Endothelial cell of umbilical vein (primary cell): ENCODE measurements at regions not wholly inside any gene's neighbourhood (a gene's known extent, or its start where the extent isn't known, plus 50 kb on each side); places are given as distances from the start of the nearest gene placed in this dataset.

Experiments
- BruUV-seq: library from RNA; stranded (reverse); fragments of 400-500 nt; replicated peaks from 2 replicates; lab custom pipeline; 2021; lab: Mats Ljungman, UMichigan
- CTCF ChIA-PET: fragments of 300-600, 350-600 bp; sonication (Branson Sonifier 250); formaldehyde crosslinking; loops from one replicate; lab custom pipeline; 2021; ENCODE audit warnings: antibody characterized with exemption, inconsistent platforms; lab: Charles Lee
- POLR2A ChIA-PET: fragments of 300-600, 350-600 bp; sonication (Branson Sonifier 250); formaldehyde crosslinking; loops from one replicate; lab custom pipeline; 2021; ENCODE audit warnings: antibody characterized with exemption, inconsistent platforms; lab: Charles Lee
- DNase-seq: peaks from one replicate; pipeline ENCODE4 v3.0.0-alpha.2; 2011; ENCODE audit warnings: low read depth, low spot score
- FAIRE-seq: peaks from 2 replicates; lab custom pipeline; 2011; peaks lifted over from hg19 to GRCh38; lab: Jason Lieb, UNC
- H2AFZ ChIP-seq: 2 replicates; pipeline ENCODE4 v1.6.0; 2012; ENCODE audit warnings: low read depth, low read length, control low read depth, inconsistent platforms
- H3K27ac ChIP-seq: 2 replicates; pipeline ENCODE4 v1.5.1; 2011; ENCODE audit warnings: low read depth, mild to moderate bottlenecking, control low read depth, low read length, moderate library complexity; ENCODE audit not compliant: insufficient read depth
- H3K27me3 ChIP-seq, 2 experiments: 2 replicates each; pipeline versions ENCODE4 v1.6.0 to v1.6.1; 2011; ENCODE audit warnings: low read length in 2 of 2, mixed read lengths in 1 of 2; ENCODE audit not compliant: control insufficient read depth in 2 of 2, insufficient read depth in 2 of 2
- H3K36me3 ChIP-seq, 2 experiments: 2 replicates in 1 of 2; 3 replicates in 1 of 2; pipeline ENCODE4 v1.5.1; 2011; ENCODE audit warnings: low read length in 2 of 2, mild to moderate bottlenecking in 1 of 2, moderate library complexity in 1 of 2; ENCODE audit not compliant: control insufficient read depth in 2 of 2, insufficient read depth in 2 of 2; ENCODE audit errors: extremely low read depth in 1 of 2
- H3K4me1 ChIP-seq: 3 replicates; pipeline ENCODE4 v1.5.1; 2011; ENCODE audit warnings: mild to moderate bottlenecking, low read length; ENCODE audit not compliant: control insufficient read depth, insufficient read depth; ENCODE audit errors: extremely low read depth
- H3K4me2 ChIP-seq: 2 replicates; pipeline ENCODE4 v1.6.1; 2011; ENCODE audit warnings: low read length, control low read depth, mixed read lengths; ENCODE audit not compliant: insufficient read depth
- H3K4me3 ChIP-seq, 3 experiments: fragments of 200-600 bp in 1 of 3; sonication (generic), shearing (Covaris generic) in 1 of 3; replicated peaks in 1 of 3; 2 replicates each; pipeline ENCODE4 v1.5.1; 2011 to 2016; ENCODE audit warnings: control low read depth in 3 of 3, low read length in 3 of 3, mild to moderate bottlenecking in 2 of 3, inconsistent platforms in 1 of 3, low read depth in 1 of 3, moderate library complexity in 1 of 3; ENCODE audit not compliant: insufficient read depth in 1 of 3
- H3K79me2 ChIP-seq: 2 replicates; pipeline ENCODE4 v1.6.0; 2012; ENCODE audit warnings: low read length, inconsistent platforms; ENCODE audit not compliant: control insufficient read depth, insufficient read depth
- H3K9ac ChIP-seq: replicated peaks from 2 replicates; pipeline ENCODE3; 2011; ENCODE audit warnings: low read length, control low read depth; ENCODE audit not compliant: insufficient read depth; ENCODE audit errors: extremely low read depth
- H3K9me1 ChIP-seq: replicated peaks from 3 replicates; pipeline ENCODE4 v1.6.0; 2011; ENCODE audit warnings: mild to moderate bottlenecking, low read length; ENCODE audit not compliant: control insufficient read depth, insufficient read depth; ENCODE audit errors: extremely low read depth
- H3K9me3 ChIP-seq: replicated peaks from 2 replicates; pipeline ENCODE4 v1.5.1; 2012; ENCODE audit warnings: low read length, inconsistent platforms; ENCODE audit not compliant: control insufficient read depth, insufficient read depth
- H4K20me1 ChIP-seq: replicated peaks from 2 replicates; pipeline ENCODE3; 2011; ENCODE audit warnings: mild to moderate bottlenecking, low read length; ENCODE audit not compliant: control insufficient read depth, insufficient read depth; ENCODE audit errors: extremely low read depth
- CTCF ChIP-seq, 2 donors: IDR thresholded peaks; 1 replicate in 1 of 2; 2 replicates in 1 of 2; pipeline ENCODE4 v1.5.1; 2011; ENCODE audit warnings: low read length in 2 of 2, mild to moderate bottlenecking in 2 of 2, moderate library complexity in 2 of 2, control low read depth in 1 of 2, inconsistent platforms in 1 of 2, low read depth in 1 of 2; ENCODE audit not compliant: insufficient read depth in 1 of 2; ENCODE audit errors: extremely low read depth in 1 of 2
- JUN ChIP-seq: IDR thresholded peaks from 2 replicates; pipeline ENCODE4 v1.6.1; 2011; ENCODE audit warnings: borderline replicate concordance, low read depth; ENCODE audit not compliant: insufficient read length, insufficient read depth
- POLR2AphosphoS5 ChIP-seq: IDR thresholded peaks from 2 replicates; pipeline ENCODE4 v1.6.1; 2012; ENCODE audit warnings: low read depth, mild to moderate bottlenecking, control low read depth, low read length, moderate library complexity; ENCODE audit not compliant: insufficient read depth
- dilution Hi-C: fragments of 300-500 bp; cut with MboI; formaldehyde crosslinking; loops from one replicate; pipeline ENCODE4 v1.15.0; 2019; ENCODE audit warnings: low sequenced_read_pairs; ENCODE audit not compliant: extremely low pct_ligation_motif_present
- intact Hi-C: fragments of 100-400 bp; cut with micrococcal nuclease; formaldehyde crosslinking; loops from one replicate; pipeline ENCODE4 v1.10.0; 2022

- Histone ChIP-seq H3K9ac (no peak overlapping the region), H3K4me2 (no peak overlapping the region), H3K4me1 (no peaks in the 10 kb centered on the region), H3K9me3 (peaks cover 3% of the 10 kb centered on the region), H3K27ac (no peak overlapping the region), H3K27me3 (no peaks in the 10 kb centered on the region), H2AFZ (no peak overlapping the region), H3K36me3 (no peaks in the 10 kb centered on the region), H4K20me1 (no peaks in the 10 kb centered on the region), H3K9me1 (no peaks in the 10 kb centered on the region), H3K4me3 (no peak overlapping the region), H3K79me2 (no peaks in the 10 kb centered on the region)
- POLR2A ChIA-PET = no interaction called here
- TF ChIP-seq POLR2AphosphoS5 = no peak
- TF ChIP-seq JUN = peak; percentile 30
- dilution Hi-C loops (no loop called here), intact Hi-C loops (no loop called here)
- BruUV-seq = no TSS peak
- DNase-seq (no peak), FAIRE-seq (no peak)
- CTCF ChIA-PET = no interaction called here
Measured at GRCh38 chr16:35305476-35305875, 1846.1 kb downstream of the TP53TG3F start.

DNA sequence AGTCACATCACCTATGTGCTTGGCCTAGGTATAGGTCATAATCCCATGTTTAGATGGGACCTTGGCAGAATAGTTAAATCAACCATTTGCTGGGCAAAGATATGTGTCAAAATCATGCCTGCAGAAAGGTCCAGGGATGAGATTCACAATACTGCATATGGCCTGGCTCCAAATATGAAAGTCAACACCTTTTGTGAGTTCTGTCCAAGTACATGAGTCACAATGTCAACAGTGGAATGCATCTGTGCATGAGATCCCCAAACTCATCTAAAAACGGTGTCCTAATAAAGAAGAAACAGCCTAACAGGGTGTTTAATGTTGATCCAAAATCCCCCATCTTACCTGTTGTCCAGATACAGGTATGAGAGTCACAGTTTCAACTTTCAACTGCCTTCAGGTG lies 1847.5 kb downstream of the TP53TG3F start:
- H3K36me3 ChIP-seq = no peaks in the 10 kb centered on the region
- H2AFZ ChIP-seq = no peak overlapping the region
- no peaks in the 10 kb centered on the region for H3K27me3 ChIP-seq
- BruUV-seq = no TSS peak
- H3K27ac ChIP-seq = no peak overlapping the region
- CTCF ChIA-PET = no interaction called here
- H4K20me1 ChIP-seq = no peaks in the 10 kb centered on the region
- FAIRE-seq = no peak
- TF ChIP-seq CTCF (IDR thresholded peaks at IDR 0.05; ENCODE audit: extremely low read depth in 1 of 2, insufficient read depth in 1 of 2, low read depth in 1 of 2, low read length in 2 of 2) = no peak
- intact Hi-C loops (no loop called here), dilution Hi-C loops (no loop called here)
- peaks cover 3% of the 10 kb centered on the region for H3K9me3 ChIP-seq
- no peak overlapping the region for H3K4me3 ChIP-seq
- no peak for DNase-seq
- H3K4me2 ChIP-seq = no peak overlapping the region
- no peaks in the 10 kb centered on the region for H3K4me1 ChIP-seq
- POLR2A ChIA-PET = no interaction called here
- H3K9me1 ChIP-seq = no peaks in the 10 kb centered on the region
- no peaks in the 10 kb centered on the region for H3K79me2 ChIP-seq
- no peak overlapping the region for H3K9ac ChIP-seq
